IPS-NIHi11 (cell line): ENCODE measurements at regions not wholly inside any gene's neighbourhood (a gene's known extent, or its start where the extent isn't known, plus 50 kb on each side); places are given as distances from the start of the nearest gene placed in this dataset.

Experiments
- DNase-seq: peaks from one replicate; pipeline ENCODE4 v3.0.0; 2012; ENCODE audit warnings: mixed read lengths, low spot score

- DNase-seq, result no peak
Observed at GRCh38 chr5:176733406-176734262, 76.7 kb upstream of the UNC5A start.

- no peak for DNase-seq
Observed at GRCh38 chr5:176734756-176735342, 75.5 kb upstream of the UNC5A start.

GRCh38 chr5:176735383-176736265, 74.7 kb upstream of the UNC5A start:
- no peak for DNase-seq

GRCh38 chr5:176736301-176736930, 73.9 kb upstream of the UNC5A start:
- DNase-seq, result no peak

- no peak for DNase-seq
Observed at GRCh38 chr5:176736931-176737745, 73.2 kb upstream of the UNC5A start.

- no peak for DNase-seq
Observed at GRCh38 chr5:176737746-176738636, 72.4 kb upstream of the UNC5A start.

GRCh38 chr5:176738637-176739250, 71.6 kb upstream of the UNC5A start:
- DNase-seq, result no peak

- no peak for DNase-seq
Observed at GRCh38 chr5:176739461-176740051, 70.8 kb upstream of the UNC5A start.

- no peak for DNase-seq
Observed at GRCh38 chr5:176740131-176740701, 70.1 kb upstream of the UNC5A start.

GRCh38 chr5:176740702-176741496, 69.5 kb upstream of the UNC5A start:
- no peak for DNase-seq

GRCh38 chr5:176741561-176742211, 68.7 kb upstream of the UNC5A start:
- no peak for DNase-seq

- DNase-seq, result no peak
Observed at GRCh38 chr5:176742246-176743105, 67.9 kb upstream of the UNC5A start.

- DNase-seq, result peak; percentile 54
Observed at GRCh38 chr5:176743136-176743861, 67.1 kb upstream of the UNC5A start.

- DNase-seq, result no peak
Observed at GRCh38 chr5:176743868-176744583, 66.3 kb upstream of the UNC5A start.

- DNase-seq, result no peak
Observed at GRCh38 chr5:176744584-176744965, 65.8 kb upstream of the UNC5A start.
